Calu3 (cell line): ENCODE measurements at regions not wholly inside any gene's neighbourhood (a gene's known extent, or its start where the extent isn't known, plus 50 kb on each side); places are given as distances from the start of the nearest gene placed in this dataset.

Source experiments
- BruUV-seq: library from RNA; stranded (reverse); fragments of 400-500 nt; replicated peaks from 2 replicates; lab custom pipeline; 2021; lab: Mats Ljungman, UMichigan
- CTCF ChIA-PET: fragments of 300-600 bp; sonication (Branson Sonifier 250); formaldehyde crosslinking; loops from one replicate; lab custom pipeline; 2022; ENCODE audit warnings: antibody characterized with exemption; lab: Charles Lee
- DNase-seq: peaks from one replicate; pipeline ENCODE4 v3.0.0; 2022
- H3K27ac Mint-ChIP-seq: one replicate; pipeline ENCODE4 v1.8.0; 2022; ENCODE audit warnings: mixed read lengths; ENCODE audit not compliant: unreplicated experiment
- H3K27me3 Mint-ChIP-seq: one replicate; pipeline ENCODE4 v1.8.0; 2022; ENCODE audit warnings: mixed read lengths; ENCODE audit not compliant: unreplicated experiment
- H3K36me3 Mint-ChIP-seq: one replicate; pipeline ENCODE4 v1.8.0; 2022; ENCODE audit warnings: mild to moderate bottlenecking, moderate library complexity, mixed read lengths; ENCODE audit not compliant: insufficient read depth, unreplicated experiment
- H3K4me1 Mint-ChIP-seq: one replicate; pipeline ENCODE4 v1.8.0; 2022; ENCODE audit warnings: mild to moderate bottlenecking, low read depth, mixed read lengths; ENCODE audit not compliant: unreplicated experiment
- H3K4me3 Mint-ChIP-seq: one replicate; pipeline ENCODE4 v1.8.0; 2022; ENCODE audit warnings: mild to moderate bottlenecking, low read depth, moderate library complexity, mixed read lengths; ENCODE audit not compliant: unreplicated experiment
- H3K9me3 Mint-ChIP-seq: one replicate; pipeline ENCODE4 v1.8.0; 2022; ENCODE audit warnings: low read depth, mixed read lengths; ENCODE audit not compliant: unreplicated experiment
- intact Hi-C: fragments of 100-400 bp; cut with micrococcal nuclease; formaldehyde crosslinking; loops from one replicate; pipeline ENCODE4 v1.10.0; 2022; ENCODE audit not compliant: unreplicated experiment
- TF ChIP-seq, protein P1 (sequence below): fragments of 200-600 bp; IDR thresholded peaks from one replicate; pipeline ENCODE4 v1.8.0; 2022; ENCODE audit warnings: antibody characterized with exemption; ENCODE audit not compliant: unreplicated experiment

- no peak for DNase-seq
- Mint-ChIP-seq H3K4me1 (no peaks in the 10 kb centered on the region), H3K36me3 (no peaks in the 10 kb centered on the region), H3K9me3 (peaks cover 5% of the 10 kb centered on the region), H3K27me3 (no peaks in the 10 kb centered on the region), H3K4me3 (no peak overlapping the region), H3K27ac (no peak overlapping the region)
- no TSS peak for BruUV-seq
- CTCF ChIA-PET: no interaction called here
- TF ChIP-seq, protein P1, sequence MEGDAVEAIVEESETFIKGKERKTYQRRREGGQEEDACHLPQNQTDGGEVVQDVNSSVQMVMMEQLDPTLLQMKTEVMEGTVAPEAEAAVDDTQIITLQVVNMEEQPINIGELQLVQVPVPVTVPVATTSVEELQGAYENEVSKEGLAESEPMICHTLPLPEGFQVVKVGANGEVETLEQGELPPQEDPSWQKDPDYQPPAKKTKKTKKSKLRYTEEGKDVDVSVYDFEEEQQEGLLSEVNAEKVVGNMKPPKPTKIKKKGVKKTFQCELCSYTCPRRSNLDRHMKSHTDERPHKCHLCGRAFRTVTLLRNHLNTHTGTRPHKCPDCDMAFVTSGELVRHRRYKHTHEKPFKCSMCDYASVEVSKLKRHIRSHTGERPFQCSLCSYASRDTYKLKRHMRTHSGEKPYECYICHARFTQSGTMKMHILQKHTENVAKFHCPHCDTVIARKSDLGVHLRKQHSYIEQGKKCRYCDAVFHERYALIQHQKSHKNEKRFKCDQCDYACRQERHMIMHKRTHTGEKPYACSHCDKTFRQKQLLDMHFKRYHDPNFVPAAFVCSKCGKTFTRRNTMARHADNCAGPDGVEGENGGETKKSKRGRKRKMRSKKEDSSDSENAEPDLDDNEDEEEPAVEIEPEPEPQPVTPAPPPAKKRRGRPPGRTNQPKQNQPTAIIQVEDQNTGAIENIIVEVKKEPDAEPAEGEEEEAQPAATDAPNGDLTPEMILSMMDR: no peak
- intact Hi-C loops: no loop called here
Observed at GRCh38 chr2:142778289-142778688, 99.2 kb upstream of the KYNU start.

DNA sequence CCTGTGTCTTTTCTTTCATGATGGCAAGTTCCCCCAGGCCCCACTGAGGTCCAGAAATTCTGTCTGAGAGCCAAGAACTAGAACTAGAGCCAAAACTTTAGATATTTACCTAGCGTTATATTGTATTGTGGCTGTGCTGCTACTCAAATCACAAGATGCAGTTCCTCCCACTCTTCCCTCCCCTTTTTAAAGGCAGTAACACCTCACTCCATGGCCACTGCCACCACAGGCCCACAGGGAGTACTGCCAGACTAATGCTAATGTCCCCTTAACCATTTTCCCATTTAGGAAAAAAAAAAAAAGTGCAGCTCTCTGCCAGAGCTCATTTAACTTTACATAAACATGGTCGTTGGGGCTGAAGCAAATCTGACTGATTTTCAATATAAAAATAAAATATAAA lies 99.7 kb upstream of the KYNU start:
- TF ChIP-seq, protein P1: no peak
- CTCF ChIA-PET: no interaction called here
- DNase-seq: no peak
- H3K9me3 Mint-ChIP-seq: peaks cover 5% of the 10 kb centered on the region
- no peaks in the 10 kb centered on the region for H3K36me3 Mint-ChIP-seq
- no TSS peak for BruUV-seq
- H3K4me3 Mint-ChIP-seq: no peak overlapping the region
- intact Hi-C loops: no loop called here
- no peaks in the 10 kb centered on the region for H3K27me3 Mint-ChIP-seq
- no peak overlapping the region for H3K27ac Mint-ChIP-seq
- no peaks in the 10 kb centered on the region for H3K4me1 Mint-ChIP-seq

GRCh38 chr2:142769761-142770160 lies 107.7 kb upstream of the KYNU start:
- Mint-ChIP-seq H3K27me3 (no peaks in the 10 kb centered on the region), H3K36me3 (no peaks in the 10 kb centered on the region), H3K4me3 (no peak overlapping the region), H3K4me1 (no peaks in the 10 kb centered on the region), H3K9me3 (peaks cover 9% of the 10 kb centered on the region), H3K27ac (no peak overlapping the region)
- no peak for DNase-seq
- TF ChIP-seq, protein P1: no peak
- BruUV-seq: no TSS peak
- CTCF ChIA-PET: no interaction called here
- intact Hi-C loops: no loop called here

DNA sequence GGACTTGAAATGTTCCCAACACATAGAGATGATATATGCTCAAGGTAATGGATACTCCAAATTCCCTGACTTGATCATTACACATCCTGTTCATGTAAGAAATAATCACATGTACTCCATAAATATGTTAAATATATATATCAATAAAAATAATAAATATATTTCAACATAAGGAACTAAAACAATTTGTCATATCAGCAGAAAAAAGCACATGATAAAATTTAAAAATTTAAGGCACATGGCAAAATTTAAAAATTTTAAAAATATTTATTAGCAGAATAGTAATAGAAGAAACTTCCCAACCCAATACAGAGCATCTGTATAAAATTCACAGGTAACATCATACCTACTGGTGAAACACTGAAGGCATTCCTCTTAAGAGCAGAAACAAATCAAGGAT lies 109.6 kb upstream of the KYNU start:
- Mint-ChIP-seq H3K4me1 (no peaks in the 10 kb centered on the region), H3K9me3 (peaks cover 6% of the 10 kb centered on the region), H3K4me3 (no peak overlapping the region), H3K36me3 (no peaks in the 10 kb centered on the region), H3K27ac (no peak overlapping the region), H3K27me3 (no peaks in the 10 kb centered on the region)
- TF ChIP-seq, protein P1: no peak
- intact Hi-C loops: no loop called here
- DNase-seq: no peak
- BruUV-seq: no TSS peak
- CTCF ChIA-PET: no interaction called here
